ENCODE measurements at regions not wholly inside any gene's neighbourhood (a gene's known extent, or its start where the extent isn't known, plus 50 kb on each side); places are given as distances from the start of the nearest gene placed in this dataset.
"Not testable (repeated sequence)": the region's sequence is repeated elsewhere in the genome, so short reads cannot be mapped to it uniquely, and the experiment has no call there.

GRCh38 chr6:142637624-142638351 is 307.2 kb downstream of the HIVEP2 start:
- DNase-seq = no peak

GRCh38 chr6:142642651-142643050 is 302.3 kb downstream of the HIVEP2 start:
- no peak for DNase-seq

GRCh38 chr6:142644866-142645265 is 300.1 kb downstream of the HIVEP2 start:
- DNase-seq = no peak

- no peak for DNase-seq
Observed at GRCh38 chr6:142645663-142646062, 299.3 kb downstream of the HIVEP2 start.

- DNase-seq = no peak
Observed at GRCh38 chr6:142647449-142648035, 297.4 kb downstream of the HIVEP2 start.

GRCh38 chr6:142648036-142648451 is 296.9 kb downstream of the HIVEP2 start:
- DNase-seq = no peak

- DNase-seq = no peak
Observed at GRCh38 chr6:142648526-142648925, 296.4 kb downstream of the HIVEP2 start.

- not testable (repeated sequence) for DNase-seq
Observed at GRCh38 chr6:142649438-142650234, 295.3 kb downstream of the HIVEP2 start.

- no peak for DNase-seq
Observed at GRCh38 chr6:142651384-142651783, 293.6 kb downstream of the HIVEP2 start.

- DNase-seq = no peak
Observed at GRCh38 chr6:142653710-142654420, 291.1 kb downstream of the HIVEP2 start.

GRCh38 chr6:142659661-142660060 is 285.3 kb downstream of the HIVEP2 start:
- no peak for DNase-seq

- no peak for DNase-seq
Observed at GRCh38 chr6:142665393-142665792, 279.6 kb downstream of the HIVEP2 start.

GRCh38 chr6:142666599-142667185 is 278.3 kb downstream of the HIVEP2 start:
- no peak for DNase-seq

GRCh38 chr6:142669471-142670351 is 275.3 kb downstream of the HIVEP2 start:
- no peak for DNase-seq

- no peak for DNase-seq
Observed at GRCh38 chr6:142671791-142672190, 273.2 kb downstream of the HIVEP2 start.

GRCh38 chr6:142675517-142675916 is 269.5 kb downstream of the HIVEP2 start:
- DNase-seq = no peak

GRCh38 chr6:142676027-142676443 is 268.9 kb downstream of the HIVEP2 start:
- DNase-seq = no peak

- no peak for DNase-seq
Observed at GRCh38 chr6:142676647-142677192, 268.3 kb downstream of the HIVEP2 start.

- DNase-seq = peak in 1 of 2 experiments; percentile 15
Observed at GRCh38 chr6:142679907-142680700, 264.9 kb downstream of the HIVEP2 start.

GRCh38 chr6:142681099-142681498 is 263.9 kb downstream of the HIVEP2 start:
- no peak for DNase-seq
